HG02981 (cell line): ENCODE measurements at regions not wholly inside any gene's neighbourhood (a gene's known extent, or its start where the extent isn't known, plus 50 kb on each side); places are given as distances from the start of the nearest gene placed in this dataset.
"Not testable (repeated sequence)": the region's sequence is repeated elsewhere in the genome, so short reads cannot be mapped to it uniquely, and the experiment has no call there.

Experiments used
- ATAC-seq: cut with Tn5 transposase; IDR thresholded peaks from one replicate; pipeline ENCODE4 v1.9.1; 2021; ENCODE audit warnings: mild to moderate bottlenecking, moderate library complexity; ENCODE audit not compliant: unreplicated experiment

DNA sequence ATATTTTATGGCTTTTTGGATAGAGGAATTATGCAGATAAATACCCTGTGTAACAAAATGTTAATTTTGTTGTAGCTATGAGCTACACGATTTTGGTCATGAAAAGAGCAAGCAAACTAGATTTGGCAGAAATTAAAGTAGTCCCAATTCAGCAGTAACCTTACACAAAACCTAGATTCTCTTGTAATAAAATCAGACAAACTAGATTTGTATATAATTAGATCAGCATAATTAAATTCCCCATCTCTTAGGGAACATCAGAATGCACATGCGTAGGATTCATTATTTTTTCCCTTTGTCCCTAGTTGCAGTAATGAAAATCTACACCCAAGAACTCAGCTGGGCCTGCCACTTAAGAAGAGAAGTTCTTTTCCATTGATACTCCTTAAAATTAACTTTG lies 1879.2 kb upstream of the CDH9 start:
- no peak for ATAC-seq

DNA sequence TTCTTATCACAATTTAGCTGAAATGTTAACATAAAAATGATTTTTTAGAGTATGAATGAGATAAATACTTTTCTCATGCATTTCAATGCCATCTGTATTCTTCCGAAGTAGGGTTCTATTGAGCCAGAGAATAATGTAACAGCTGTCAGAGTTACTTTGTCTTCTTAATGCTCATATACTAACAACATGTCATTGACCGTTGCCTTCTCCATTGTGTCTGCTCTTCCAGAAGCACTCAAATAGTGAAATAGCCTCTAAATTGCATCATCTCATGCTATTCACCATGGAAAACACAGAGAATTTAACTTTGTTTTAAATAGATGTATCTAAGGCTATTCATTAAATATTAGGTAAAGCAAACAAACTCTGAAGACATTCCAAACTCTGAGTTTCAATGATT lies 1875.9 kb upstream of the CDH9 start:
- ATAC-seq: no peak

DNA sequence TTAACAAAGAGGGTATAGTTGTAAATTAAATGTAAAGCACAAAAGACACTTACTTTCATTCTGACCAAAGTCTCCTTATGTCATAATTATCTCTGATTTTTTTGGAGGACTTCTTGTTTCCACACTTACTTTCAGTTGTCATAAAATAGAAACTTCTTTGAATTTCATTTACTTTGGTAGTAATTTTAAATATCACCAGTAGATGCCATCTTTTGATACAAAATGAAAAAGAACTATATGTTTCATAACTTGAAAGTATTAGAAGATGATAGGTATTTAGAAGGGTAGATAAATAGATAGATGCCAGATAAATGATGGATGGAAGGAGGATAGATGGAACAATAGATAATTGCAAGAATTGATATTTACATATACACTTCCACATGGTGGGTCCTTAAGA lies 1865.3 kb upstream of the CDH9 start:
- no peak for ATAC-seq

DNA sequence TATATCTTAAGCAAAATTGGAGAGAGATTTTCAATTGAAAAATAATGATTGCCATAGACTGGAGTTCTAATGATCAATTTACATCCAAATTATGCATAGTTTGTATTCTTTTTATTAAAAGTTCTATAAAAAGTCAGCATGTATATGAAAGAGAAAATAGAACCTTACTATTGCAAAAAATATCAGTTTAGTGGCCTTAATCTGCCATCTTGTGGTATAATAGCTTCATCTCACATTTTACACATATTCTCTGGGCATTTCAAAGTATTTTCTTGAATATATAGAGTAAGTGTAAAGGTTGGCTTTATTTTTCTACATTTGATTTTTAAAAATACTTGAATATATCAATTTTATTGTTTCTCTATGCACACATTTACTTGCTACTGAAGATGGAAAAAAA lies 1858.6 kb upstream of the CDH9 start:
- ATAC-seq: no peak

DNA sequence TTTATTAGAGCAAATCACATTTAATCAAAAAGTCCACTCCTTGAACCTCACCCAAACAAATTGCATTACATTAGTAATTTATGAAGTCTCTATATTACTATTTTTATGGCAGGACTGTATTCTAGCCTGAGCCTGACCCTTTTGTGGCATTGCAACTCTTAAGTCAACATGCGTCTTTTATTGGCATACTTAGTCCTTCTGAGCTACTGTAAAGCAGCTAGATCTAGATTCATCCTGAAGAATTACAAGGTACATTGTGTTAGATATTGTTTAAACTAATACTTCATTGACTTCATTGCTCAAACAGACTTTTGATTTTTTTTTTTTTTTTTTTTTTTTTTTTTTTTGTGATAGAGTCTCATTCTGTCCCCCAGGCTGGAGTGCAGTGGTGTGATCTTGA lies 1842.5 kb upstream of the CDH9 start:
- no peak for ATAC-seq

GRCh38 chr5:28877050-28877449 lies 1838.7 kb upstream of the CDH9 start:
- ATAC-seq: no peak

- ATAC-seq: no peak
Measured at GRCh38 chr5:28864006-28864405, 1825.6 kb upstream of the CDH9 start.

GRCh38 chr5:28862860-28863196 lies 1824.4 kb upstream of the CDH9 start:
- no peak for ATAC-seq

DNA sequence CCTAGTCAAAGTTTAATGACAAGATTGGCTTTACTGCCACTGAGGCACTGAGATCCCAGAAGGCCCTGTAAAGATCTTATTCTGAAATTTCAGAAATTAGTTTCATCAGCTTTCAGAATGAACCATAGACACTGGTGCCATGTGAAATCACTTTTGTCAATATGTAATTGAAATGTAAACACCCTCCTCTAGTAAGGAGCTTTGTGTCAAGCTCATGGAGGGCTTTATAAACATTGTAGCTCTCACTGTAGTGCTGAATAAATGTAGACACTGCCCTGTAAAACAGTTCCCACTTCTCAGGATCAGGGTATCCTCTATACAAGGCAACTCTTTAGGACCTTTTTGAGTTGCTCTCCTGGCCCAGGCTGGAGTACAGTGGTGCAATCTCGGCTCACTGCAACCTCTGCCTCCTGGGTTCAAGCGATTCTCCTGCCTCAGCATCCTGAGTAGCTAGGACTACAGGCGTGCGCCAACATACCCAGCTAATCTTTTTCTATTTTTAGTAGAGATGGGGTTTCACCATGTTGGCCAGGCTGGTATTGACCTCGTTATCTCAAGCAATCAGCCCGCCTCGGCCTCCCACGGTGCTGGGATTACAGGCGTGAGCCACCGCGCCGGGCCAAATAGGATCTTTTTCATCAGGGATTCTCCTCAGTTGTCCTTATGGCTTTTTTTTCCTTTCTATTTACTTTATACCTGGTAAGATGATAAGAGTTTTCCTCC lies 1823.9 kb upstream of the CDH9 start:
- no peak for ATAC-seq

DNA sequence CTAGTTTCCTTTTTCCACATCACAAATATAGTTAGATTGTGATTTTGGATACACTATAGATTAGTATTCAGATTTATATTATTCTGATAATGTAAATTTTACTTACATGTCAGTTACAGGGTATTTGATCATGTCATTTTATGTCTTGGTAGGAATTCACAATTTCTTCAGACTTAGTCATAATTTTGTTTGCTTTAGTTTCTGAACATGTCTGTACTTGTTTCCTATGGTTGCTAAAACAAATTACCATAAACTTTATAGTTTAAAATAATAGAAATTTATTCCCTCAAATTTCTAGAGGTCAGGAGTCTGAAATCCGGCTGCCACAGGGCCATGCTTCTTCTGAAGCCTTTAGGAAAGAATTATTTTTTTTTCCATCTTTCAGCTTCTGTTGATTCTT lies 1817.2 kb upstream of the CDH9 start:
- no peak for ATAC-seq

- no peak for ATAC-seq
Measured at GRCh38 chr5:28850320-28850921, 1812.0 kb upstream of the CDH9 start.

DNA sequence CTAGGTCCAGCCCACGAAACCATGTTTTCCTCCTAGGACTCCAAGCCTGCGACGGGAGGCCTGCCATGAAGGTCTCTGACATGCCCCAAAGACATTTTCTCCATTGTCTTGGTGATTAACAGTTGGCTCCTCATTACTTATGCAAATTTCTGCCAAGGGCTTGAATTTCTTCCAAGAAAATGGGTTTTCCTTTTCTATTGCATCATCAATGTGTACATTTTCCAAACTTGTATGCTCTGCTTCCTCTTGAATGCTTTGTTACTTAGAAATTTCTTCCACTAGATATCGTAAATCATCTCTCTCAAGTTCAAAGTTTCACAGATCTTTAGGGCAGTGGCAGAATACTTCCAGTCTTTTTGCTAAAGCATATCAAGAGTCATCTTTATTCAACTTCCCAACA lies 1792.7 kb upstream of the CDH9 start:
- ATAC-seq: no peak

DNA sequence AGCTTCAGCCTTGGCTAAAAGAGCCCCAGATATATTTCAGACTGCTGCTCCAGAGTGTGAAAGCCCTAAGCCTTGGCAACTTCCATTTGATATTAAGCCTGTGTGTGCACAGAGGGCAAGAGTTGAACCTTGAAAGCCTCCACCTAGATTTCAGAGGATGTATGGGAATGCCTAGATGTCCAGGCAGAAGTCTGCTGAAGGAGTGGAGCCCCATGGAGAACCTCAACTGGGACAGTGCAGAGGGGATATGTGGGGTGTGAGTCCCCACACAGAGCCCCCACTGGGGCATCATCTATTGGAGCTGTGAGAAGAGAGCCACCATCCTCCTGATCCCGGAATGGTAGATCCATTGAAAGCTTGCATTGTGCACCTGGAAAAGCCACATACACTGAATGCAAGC lies 1784.8 kb upstream of the CDH9 start:
- ATAC-seq: no peak

GRCh38 chr5:28822071-28822470 lies 1783.7 kb upstream of the CDH9 start:
- ATAC-seq: no peak

DNA sequence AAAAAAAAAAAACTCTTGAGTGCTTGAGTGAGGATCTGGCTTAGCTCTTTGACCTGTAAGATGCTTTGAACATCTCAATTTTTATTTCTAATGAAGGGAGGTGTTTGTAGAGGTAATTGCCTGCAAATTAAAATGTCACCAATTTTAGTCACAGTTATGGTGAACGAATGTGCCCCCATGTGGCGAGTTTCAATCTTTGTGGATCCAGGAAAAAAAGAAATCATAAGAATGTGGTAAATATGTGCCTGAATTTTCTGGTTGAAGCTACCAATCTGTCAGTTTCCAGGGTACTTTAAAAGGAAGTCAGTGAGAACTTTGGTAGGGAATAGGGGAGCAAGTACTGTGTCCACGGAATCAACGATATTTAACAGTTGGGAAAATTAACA lies 1772.4 kb upstream of the CDH9 start:
- no peak for ATAC-seq

- no peak for ATAC-seq
Measured at GRCh38 chr5:28809811-28810750, 1771.7 kb upstream of the CDH9 start.

DNA sequence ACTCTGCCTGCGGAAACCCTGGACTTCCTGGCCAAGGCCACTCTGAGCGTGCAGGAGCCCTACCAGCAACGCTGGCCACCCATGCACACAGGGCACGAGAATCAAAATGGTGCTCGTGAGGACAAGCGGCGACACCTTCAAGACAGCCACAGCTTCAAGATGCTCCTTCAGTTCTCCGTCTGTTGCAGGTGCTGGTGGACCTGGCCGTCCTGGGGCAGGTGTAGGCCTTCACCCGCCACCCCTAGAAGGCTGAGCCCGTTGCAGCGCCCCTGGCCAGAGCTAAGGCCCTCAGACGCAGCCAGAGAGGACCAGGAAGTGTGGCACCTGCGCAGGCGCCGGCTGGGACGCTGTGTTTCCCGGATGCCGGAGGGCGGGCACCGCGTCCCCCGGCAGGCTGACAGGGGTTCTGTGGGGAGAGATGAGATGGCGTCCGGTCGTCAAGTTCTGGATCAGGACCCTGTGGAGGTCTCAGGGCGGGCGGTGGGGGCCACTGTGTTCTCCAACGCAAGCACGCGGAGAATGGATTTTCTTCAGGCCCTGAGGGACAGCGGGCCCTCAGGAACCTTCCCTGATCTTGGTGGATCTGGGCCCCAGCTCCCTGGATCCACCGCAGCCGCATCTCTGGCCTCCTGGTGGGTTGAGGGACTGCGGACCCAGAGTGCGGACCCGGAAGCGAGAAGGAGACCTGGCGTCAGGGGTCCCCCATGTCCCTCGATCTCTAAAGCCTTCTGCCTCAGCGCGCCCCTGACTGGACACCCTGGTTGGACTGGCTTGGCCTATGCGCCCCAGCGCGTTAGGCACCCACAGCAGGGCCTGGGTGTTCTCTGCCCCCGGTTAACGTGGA lies 1770.8 kb upstream of the CDH9 start:
- no peak for ATAC-seq

- ATAC-seq: no peak
Measured at GRCh38 chr5:28807195-28807729, 1768.9 kb upstream of the CDH9 start.

GRCh38 chr5:28799035-28799434 lies 1760.6 kb upstream of the CDH9 start:
- ATAC-seq: not testable (repeated sequence)

GRCh38 chr5:28788954-28789353 lies 1750.6 kb upstream of the CDH9 start:
- ATAC-seq: no peak
